ENCODE measurements at regions not wholly inside any gene's neighbourhood (a gene's known extent, or its start where the extent isn't known, plus 50 kb on each side); places are given as distances from the start of the nearest gene placed in this dataset.
"Not testable (repeated sequence)": the region's sequence is repeated elsewhere in the genome, so short reads cannot be mapped to it uniquely, and the experiment has no call there.

- not testable (repeated sequence) for TF ChIP-seq CTCF, POLR2A (IDR thresholded peaks at IDR 0.05)
Measured at GRCh38 chr7:136109037-136109436, 131.9 kb upstream of the MTPN start.

All from esophagus squamous epithelium (tissue), 4 donors.